Skeletal muscle satellite cell (primary cell): ENCODE measurements at regions not wholly inside any gene's neighbourhood (a gene's known extent, or its start where the extent isn't known, plus 50 kb on each side); places are given as distances from the start of the nearest gene placed in this dataset.
A peak's percentile ranks its signal among the peaks of the same experiment; 100 is the strongest.

Experiments
- H3K27me3 ChIP-seq: 2 replicates; pipeline ENCODE4 v1.7.0; 2013; ENCODE audit warnings: low read length; ENCODE audit not compliant: control insufficient read depth, insufficient read depth
- H3K36me3 ChIP-seq: 2 replicates; pipeline ENCODE4 v1.7.0; 2013; ENCODE audit warnings: mild to moderate bottlenecking, control low read depth, low read length; ENCODE audit not compliant: insufficient read depth
- H3K4me1 ChIP-seq: 2 replicates; pipeline ENCODE4 v1.7.0; 2013; ENCODE audit warnings: low read length; ENCODE audit not compliant: control insufficient read depth, insufficient read depth
- H3K4me2 ChIP-seq: 2 replicates; pipeline ENCODE4 v1.7.0; 2013; ENCODE audit warnings: mild to moderate bottlenecking, low read length
- H3K4me3 ChIP-seq: 2 replicates; pipeline ENCODE4 v1.7.0; 2013; ENCODE audit warnings: low read length
- H3K9ac ChIP-seq: 2 replicates; pipeline ENCODE4 v1.7.0; 2013; ENCODE audit warnings: mild to moderate bottlenecking, low read depth, low read length, moderate library complexity
- H3K9me3 ChIP-seq: replicated peaks from 2 replicates; pipeline ENCODE4 v1.7.0; 2013; ENCODE audit warnings: mild to moderate bottlenecking, control low read depth, low read length

DNA sequence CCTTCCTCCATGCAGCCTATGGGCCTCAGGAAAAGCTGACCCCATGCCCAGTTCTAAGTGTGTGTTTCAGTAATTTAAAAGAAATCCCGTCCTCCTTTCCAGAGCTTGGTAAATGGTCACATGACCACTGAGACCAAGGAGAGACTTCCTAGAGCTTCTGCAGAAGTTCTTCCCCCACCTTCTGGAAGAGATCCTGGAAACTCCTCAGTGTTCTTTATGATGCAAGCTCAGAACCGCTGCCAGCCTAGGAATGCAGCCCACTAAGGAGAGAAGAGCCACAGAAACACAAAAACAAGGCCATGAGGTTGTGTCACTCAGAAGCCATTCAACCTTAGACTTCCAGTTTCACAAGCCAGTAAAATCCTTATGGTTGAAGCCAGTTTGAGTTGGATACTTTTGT lies 348.4 kb downstream of the TPBG start:
- Histone ChIP-seq H3K4me3 (peak overlapping the region; percentile 2), H3K27me3 (no peaks in the 10 kb centered on the region), H3K36me3 (no peaks in the 10 kb centered on the region), H3K9me3 (no peaks in the 10 kb centered on the region), H3K4me1 (peaks cover 10% of the 10 kb centered on the region), H3K4me2 (peak overlapping the region; percentile 40), H3K9ac (no peak overlapping the region)

DNA sequence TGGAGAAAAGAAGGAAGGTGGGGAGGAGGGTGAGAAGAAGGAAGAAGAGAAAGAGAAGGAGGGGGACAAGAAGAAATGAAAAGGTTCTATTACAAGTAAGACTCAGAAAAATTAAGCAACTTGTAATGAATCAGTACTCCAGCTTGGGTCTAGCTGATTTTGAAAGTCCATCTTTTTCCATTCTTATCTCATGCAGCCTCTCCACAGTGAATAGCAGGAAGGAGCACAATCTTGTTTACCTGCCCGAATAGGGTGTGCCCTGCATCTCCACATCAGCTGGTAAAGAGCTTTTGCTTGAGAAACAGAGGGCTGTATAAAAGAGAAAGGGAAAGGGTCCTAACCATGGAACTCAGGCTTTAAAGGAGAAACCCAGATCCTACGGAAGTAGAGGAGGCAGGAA lies 348.8 kb downstream of the TPBG start:
- H3K4me1 ChIP-seq: peaks cover 10% of the 10 kb centered on the region
- no peak overlapping the region for H3K4me3 ChIP-seq
- no peak overlapping the region for H3K4me2 ChIP-seq
- no peak overlapping the region for H3K9ac ChIP-seq
- H3K36me3 ChIP-seq: no peaks in the 10 kb centered on the region
- H3K27me3 ChIP-seq: no peaks in the 10 kb centered on the region
- H3K9me3 ChIP-seq: no peaks in the 10 kb centered on the region

GRCh38 chr6:82712826-82713225 lies 349.2 kb downstream of the TPBG start:
- Histone ChIP-seq H3K27me3 (no peaks in the 10 kb centered on the region), H3K9me3 (no peaks in the 10 kb centered on the region), H3K9ac (no peak overlapping the region), H3K4me2 (no peak overlapping the region), H3K4me1 (peaks cover 10% of the 10 kb centered on the region), H3K36me3 (no peaks in the 10 kb centered on the region), H3K4me3 (no peak overlapping the region)

DNA sequence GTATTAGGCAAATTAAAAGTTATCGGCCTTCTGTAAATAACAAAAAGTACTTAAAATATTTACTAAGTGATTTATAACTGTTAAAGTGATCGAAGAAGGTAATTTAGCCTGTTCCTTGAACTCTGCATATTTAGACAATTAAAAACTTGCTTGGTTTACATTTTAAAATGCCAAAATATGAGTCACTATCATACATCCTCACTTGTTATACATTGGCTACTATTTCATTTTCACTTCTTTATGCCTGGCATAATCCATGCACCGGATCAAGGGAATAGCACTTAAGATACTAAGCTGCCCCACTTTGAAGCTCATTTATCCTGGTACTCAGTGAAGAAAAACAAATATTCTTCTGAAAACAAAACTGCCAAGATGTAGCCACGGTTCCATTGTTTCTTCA lies 344.6 kb downstream of the UBE3D start:
- H3K4me3 ChIP-seq: no peak overlapping the region
- no peaks in the 10 kb centered on the region for H3K9me3 ChIP-seq
- no peaks in the 10 kb centered on the region for H3K27me3 ChIP-seq
- H3K4me1 ChIP-seq: no peaks in the 10 kb centered on the region
- no peaks in the 10 kb centered on the region for H3K36me3 ChIP-seq
- no peak overlapping the region for H3K9ac ChIP-seq
- H3K4me2 ChIP-seq: no peak overlapping the region

GRCh38 chr6:82735790-82736189 lies 329.9 kb downstream of the UBE3D start:
- Histone ChIP-seq H3K36me3 (no peaks in the 10 kb centered on the region), H3K4me1 (no peaks in the 10 kb centered on the region), H3K4me2 (no peak overlapping the region), H3K9ac (no peak overlapping the region), H3K27me3 (peaks cover 9% of the 10 kb centered on the region), H3K9me3 (no peaks in the 10 kb centered on the region), H3K4me3 (no peak overlapping the region)

DNA sequence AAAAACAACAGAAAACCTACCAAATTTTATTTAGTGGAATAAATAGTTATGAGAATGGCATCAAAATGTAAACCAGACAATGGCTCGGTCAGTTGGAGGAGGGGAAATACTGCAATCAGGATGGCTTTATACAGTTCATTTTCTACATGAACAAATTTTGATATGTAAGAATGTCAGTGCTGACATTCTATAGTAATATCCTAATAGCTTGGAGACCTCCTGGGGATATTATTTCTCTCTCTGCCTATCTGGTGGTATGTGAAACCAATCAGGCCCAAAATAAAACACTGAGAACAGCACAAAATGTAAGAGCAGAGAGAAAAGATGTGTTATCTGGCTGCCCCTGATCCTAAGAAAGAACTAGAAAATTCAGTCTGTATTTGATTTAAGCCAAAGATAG lies 327.7 kb downstream of the UBE3D start:
- Histone ChIP-seq H3K9me3 (no peaks in the 10 kb centered on the region), H3K27me3 (peaks cover 10% of the 10 kb centered on the region), H3K9ac (no peak overlapping the region), H3K4me1 (no peaks in the 10 kb centered on the region), H3K36me3 (no peaks in the 10 kb centered on the region), H3K4me3 (no peak overlapping the region), H3K4me2 (no peak overlapping the region)

- Histone ChIP-seq H3K27me3 (peaks cover 10% of the 10 kb centered on the region), H3K36me3 (no peaks in the 10 kb centered on the region), H3K9ac (no peak overlapping the region), H3K4me3 (no peak overlapping the region), H3K9me3 (no peaks in the 10 kb centered on the region), H3K4me1 (no peaks in the 10 kb centered on the region), H3K4me2 (no peak overlapping the region)
Observed at GRCh38 chr6:82738773-82739172, 326.9 kb downstream of the UBE3D start.

GRCh38 chr6:82739303-82739702 lies 326.3 kb downstream of the UBE3D start:
- Histone ChIP-seq H3K9me3 (no peaks in the 10 kb centered on the region), H3K4me3 (no peak overlapping the region), H3K27me3 (peaks cover 14% of the 10 kb centered on the region), H3K4me1 (no peaks in the 10 kb centered on the region), H3K4me2 (no peak overlapping the region), H3K9ac (no peak overlapping the region), H3K36me3 (no peaks in the 10 kb centered on the region)

DNA sequence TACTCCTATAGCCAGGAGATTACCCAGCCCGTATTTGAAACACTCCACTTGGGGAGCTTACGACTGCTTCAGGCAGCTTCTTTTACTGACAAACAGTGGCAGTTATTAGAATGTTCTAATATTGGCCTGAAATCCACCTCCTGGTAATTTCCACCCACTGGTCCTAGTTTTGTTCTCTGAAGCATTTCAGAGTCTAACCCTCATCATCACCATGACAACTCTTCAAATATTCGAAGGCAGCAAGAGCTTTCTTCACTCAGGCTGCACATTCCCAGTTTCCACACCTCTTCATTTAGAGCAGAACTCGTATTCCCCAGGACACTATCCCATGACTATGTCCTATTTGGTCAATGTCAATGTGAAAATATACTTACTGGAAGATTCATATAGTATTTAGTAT lies 325.6 kb downstream of the UBE3D start:
- no peaks in the 10 kb centered on the region for H3K9me3 ChIP-seq
- H3K27me3 ChIP-seq: peaks cover 14% of the 10 kb centered on the region
- no peak overlapping the region for H3K4me3 ChIP-seq
- H3K36me3 ChIP-seq: no peaks in the 10 kb centered on the region
- H3K9ac ChIP-seq: no peak overlapping the region
- H3K4me1 ChIP-seq: no peaks in the 10 kb centered on the region
- H3K4me2 ChIP-seq: no peak overlapping the region

DNA sequence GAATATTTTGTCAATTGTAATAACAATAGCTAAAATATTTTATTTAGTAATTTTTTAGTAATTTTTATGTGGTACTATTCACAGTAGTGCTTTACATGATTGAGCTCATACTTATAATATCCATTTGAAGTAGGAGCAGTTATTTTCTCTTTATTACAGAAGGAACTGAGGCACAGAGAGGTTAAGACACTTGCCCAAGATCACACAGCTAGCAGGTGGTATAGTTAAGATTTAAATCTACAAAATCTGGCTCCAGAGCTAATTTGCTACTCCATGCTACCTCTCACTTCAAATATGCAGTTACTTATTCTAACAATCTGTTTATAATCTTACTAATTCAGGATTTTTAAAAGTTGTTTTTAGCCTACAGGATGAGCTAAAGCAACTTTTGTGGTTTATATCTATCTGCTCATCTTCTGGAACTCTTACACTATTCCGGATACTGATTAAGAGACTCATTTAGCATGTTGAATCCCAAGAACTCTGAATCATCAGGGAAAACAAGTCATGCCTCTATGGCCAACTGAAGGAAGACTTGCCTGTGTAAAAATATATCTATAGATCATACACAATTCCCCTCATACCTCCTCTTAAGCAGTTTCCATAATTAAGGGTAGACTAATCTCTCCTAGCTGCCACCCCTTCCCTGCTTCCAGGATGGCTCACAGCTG lies 324.2 kb downstream of the UBE3D start:
- no peaks in the 10 kb centered on the region for H3K9me3 ChIP-seq
- H3K4me2 ChIP-seq: no peak overlapping the region
- no peak overlapping the region for H3K9ac ChIP-seq
- no peak overlapping the region for H3K4me3 ChIP-seq
- H3K27me3 ChIP-seq: peaks cover 10% of the 10 kb centered on the region
- H3K36me3 ChIP-seq: no peaks in the 10 kb centered on the region
- H3K4me1 ChIP-seq: no peaks in the 10 kb centered on the region

- H3K9ac ChIP-seq: no peak overlapping the region
- no peaks in the 10 kb centered on the region for H3K36me3 ChIP-seq
- H3K27me3 ChIP-seq: peaks cover 10% of the 10 kb centered on the region
- H3K4me1 ChIP-seq: no peaks in the 10 kb centered on the region
- no peak overlapping the region for H3K4me3 ChIP-seq
- no peak overlapping the region for H3K4me2 ChIP-seq
- no peaks in the 10 kb centered on the region for H3K9me3 ChIP-seq
Observed at GRCh38 chr6:82741996-82742385, 323.6 kb downstream of the UBE3D start.

- Histone ChIP-seq H3K4me1 (no peaks in the 10 kb centered on the region), H3K9ac (no peak overlapping the region), H3K27me3 (peaks cover 8% of the 10 kb centered on the region), H3K36me3 (no peaks in the 10 kb centered on the region), H3K4me3 (no peak overlapping the region), H3K9me3 (no peaks in the 10 kb centered on the region), H3K4me2 (no peak overlapping the region)
Observed at GRCh38 chr6:82744286-82745015, 321.2 kb downstream of the UBE3D start.
